Osteoblast (primary cell): ENCODE measurements at regions not wholly inside any gene's neighbourhood (a gene's known extent, or its start where the extent isn't known, plus 50 kb on each side); places are given as distances from the start of the nearest gene placed in this dataset.

Experiments
- DNase-seq: peaks from one replicate; pipeline ENCODE4 v3.0.0; 2011; ENCODE audit warnings: low spot score, mixed read lengths; ENCODE audit not compliant: insufficient read length; ENCODE audit errors: missing footprints
- H2AFZ ChIP-seq: 2 replicates; pipeline ENCODE4 v1.6.0; 2011; ENCODE audit warnings: mild to moderate bottlenecking, low read length
- H3K27ac ChIP-seq: 2 replicates; pipeline ENCODE4 v1.5.1; 2011; ENCODE audit warnings: mild to moderate bottlenecking, low read depth, low read length, moderate library complexity
- H3K27me3 ChIP-seq: 2 replicates; pipeline ENCODE4 v1.6.0; 2012; ENCODE audit warnings: mild to moderate bottlenecking, control low read depth, inconsistent platforms, low read length, moderate library complexity; ENCODE audit not compliant: insufficient read depth
- H3K36me3 ChIP-seq: 2 replicates; pipeline ENCODE4 v1.5.1; 2011; ENCODE audit warnings: mild to moderate bottlenecking, low read length, control low read depth, moderate library complexity; ENCODE audit not compliant: insufficient read depth
- H3K4me1 ChIP-seq: 2 replicates; pipeline ENCODE4 v1.5.1; 2011; ENCODE audit warnings: mild to moderate bottlenecking, low read length, control low read depth, moderate library complexity; ENCODE audit not compliant: insufficient read depth
- H3K4me2 ChIP-seq: 2 replicates; pipeline ENCODE4 v1.6.0; 2011; ENCODE audit warnings: mild to moderate bottlenecking, low read length; ENCODE audit not compliant: insufficient read depth
- H3K4me3 ChIP-seq: fragments of 200-600 bp; sonication (generic); 3 replicates; pipeline ENCODE4 v1.5.1; 2012; ENCODE audit warnings: mild to moderate bottlenecking, low read length, inconsistent platforms; ENCODE audit not compliant: insufficient read depth
- H3K79me2 ChIP-seq: 2 replicates; pipeline ENCODE4 v1.6.0; 2012; ENCODE audit warnings: mild to moderate bottlenecking, low read length, control low read depth, inconsistent platforms; ENCODE audit not compliant: insufficient read depth
- H3K9me3 ChIP-seq: 2 replicates; pipeline ENCODE4 v1.5.1; 2011; ENCODE audit warnings: low read depth, low read length, control low read depth
- H4K20me1 ChIP-seq: 2 replicates; pipeline ENCODE4 v1.6.0; 2012; ENCODE audit warnings: mild to moderate bottlenecking, low read length, control low read depth; ENCODE audit not compliant: insufficient read depth
- TF ChIP-seq, protein P1 (sequence below): IDR thresholded peaks from 2 replicates; pipeline ENCODE4 v1.5.1; 2011; ENCODE audit warnings: mild to moderate bottlenecking, low read depth, low read length, moderate library complexity; ENCODE audit errors: extremely low read depth

DNA sequence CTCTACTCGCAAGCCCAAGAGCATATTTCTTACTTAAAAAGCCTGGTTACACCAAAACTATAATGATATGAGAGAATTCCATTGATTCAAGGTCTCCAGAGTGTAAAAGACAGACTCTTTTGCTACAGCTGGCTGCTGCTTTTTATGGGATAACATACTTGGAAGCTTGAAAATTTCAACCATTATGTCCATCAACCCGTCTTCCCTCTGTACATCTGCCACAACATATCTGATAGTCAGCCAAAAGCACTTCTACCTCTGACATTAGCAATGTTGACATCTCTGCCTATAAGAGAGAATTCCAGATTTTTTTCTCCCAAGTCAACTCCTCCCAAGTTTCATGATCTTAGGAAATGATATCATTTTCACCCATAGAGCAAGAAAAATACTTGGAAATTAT lies 54.4 kb upstream of the IQCM start:
- Histone ChIP-seq H3K27ac (no peak overlapping the region), H3K27me3 (no peaks in the 10 kb centered on the region), H2AFZ (no peak overlapping the region), H3K4me3 (no peak overlapping the region), H3K79me2 (no peaks in the 10 kb centered on the region), H3K9me3 (no peaks in the 10 kb centered on the region), H3K4me1 (no peaks in the 10 kb centered on the region), H3K4me2 (no peak overlapping the region), H4K20me1 (no peaks in the 10 kb centered on the region), H3K36me3 (no peaks in the 10 kb centered on the region)
- TF ChIP-seq, protein P1, sequence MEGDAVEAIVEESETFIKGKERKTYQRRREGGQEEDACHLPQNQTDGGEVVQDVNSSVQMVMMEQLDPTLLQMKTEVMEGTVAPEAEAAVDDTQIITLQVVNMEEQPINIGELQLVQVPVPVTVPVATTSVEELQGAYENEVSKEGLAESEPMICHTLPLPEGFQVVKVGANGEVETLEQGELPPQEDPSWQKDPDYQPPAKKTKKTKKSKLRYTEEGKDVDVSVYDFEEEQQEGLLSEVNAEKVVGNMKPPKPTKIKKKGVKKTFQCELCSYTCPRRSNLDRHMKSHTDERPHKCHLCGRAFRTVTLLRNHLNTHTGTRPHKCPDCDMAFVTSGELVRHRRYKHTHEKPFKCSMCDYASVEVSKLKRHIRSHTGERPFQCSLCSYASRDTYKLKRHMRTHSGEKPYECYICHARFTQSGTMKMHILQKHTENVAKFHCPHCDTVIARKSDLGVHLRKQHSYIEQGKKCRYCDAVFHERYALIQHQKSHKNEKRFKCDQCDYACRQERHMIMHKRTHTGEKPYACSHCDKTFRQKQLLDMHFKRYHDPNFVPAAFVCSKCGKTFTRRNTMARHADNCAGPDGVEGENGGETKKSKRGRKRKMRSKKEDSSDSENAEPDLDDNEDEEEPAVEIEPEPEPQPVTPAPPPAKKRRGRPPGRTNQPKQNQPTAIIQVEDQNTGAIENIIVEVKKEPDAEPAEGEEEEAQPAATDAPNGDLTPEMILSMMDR: no peak
- DNase-seq: no peak

DNA sequence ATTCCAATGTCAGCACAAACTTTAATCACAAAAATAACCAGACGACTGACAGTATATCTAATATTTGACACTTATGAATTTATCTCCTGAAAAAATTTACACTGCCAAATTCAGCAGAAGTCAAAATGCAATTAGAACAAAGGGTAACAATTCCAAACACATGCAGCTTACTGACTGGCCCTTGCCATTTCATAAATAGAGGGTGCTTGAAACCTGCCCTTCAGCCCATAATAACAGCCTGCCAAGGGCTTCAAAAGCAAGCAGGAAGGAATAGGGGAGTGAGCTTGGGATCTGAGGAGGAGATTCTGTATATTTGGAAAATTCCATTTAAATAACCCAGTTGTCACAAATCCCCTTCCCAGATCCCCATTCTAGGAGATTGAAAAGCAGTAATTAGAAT lies 66.1 kb upstream of the IQCM start:
- no peak for DNase-seq
- H2AFZ ChIP-seq: no peak overlapping the region
- no peaks in the 10 kb centered on the region for H3K36me3 ChIP-seq
- TF ChIP-seq, protein P1: no peak
- H3K9me3 ChIP-seq: no peaks in the 10 kb centered on the region
- H3K79me2 ChIP-seq: no peaks in the 10 kb centered on the region
- H3K27ac ChIP-seq: no peak overlapping the region
- H4K20me1 ChIP-seq: no peaks in the 10 kb centered on the region
- H3K4me2 ChIP-seq: no peak overlapping the region
- H3K27me3 ChIP-seq: no peaks in the 10 kb centered on the region
- H3K4me1 ChIP-seq: peaks cover 13% of the 10 kb centered on the region
- no peak overlapping the region for H3K4me3 ChIP-seq

DNA sequence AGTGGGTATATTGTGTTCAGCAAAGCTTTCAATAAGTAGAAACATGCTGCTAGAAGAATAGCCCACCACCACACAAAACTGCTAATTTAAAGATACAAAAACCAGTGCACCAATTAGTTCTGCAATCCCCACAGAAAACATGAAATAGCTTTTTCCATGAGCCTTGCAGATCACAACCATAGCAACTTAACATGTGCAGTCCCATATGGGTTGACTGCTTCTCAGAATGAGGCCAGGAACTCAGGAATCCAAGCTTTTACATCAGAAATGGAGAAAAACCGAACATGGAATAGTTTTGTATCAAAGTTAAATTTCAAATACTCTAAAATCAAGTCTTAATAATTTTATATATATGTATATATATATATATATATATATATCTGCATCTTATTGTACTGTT lies 66.6 kb upstream of the IQCM start:
- no peak overlapping the region for H3K27ac ChIP-seq
- H4K20me1 ChIP-seq: no peaks in the 10 kb centered on the region
- DNase-seq: no peak
- H3K27me3 ChIP-seq: no peaks in the 10 kb centered on the region
- no peaks in the 10 kb centered on the region for H3K79me2 ChIP-seq
- H3K9me3 ChIP-seq: no peaks in the 10 kb centered on the region
- H3K4me2 ChIP-seq: no peak overlapping the region
- H3K36me3 ChIP-seq: no peaks in the 10 kb centered on the region
- H3K4me1 ChIP-seq: peaks cover 16% of the 10 kb centered on the region
- no peak overlapping the region for H3K4me3 ChIP-seq
- H2AFZ ChIP-seq: no peak overlapping the region
- TF ChIP-seq, protein P1: no peak

DNA sequence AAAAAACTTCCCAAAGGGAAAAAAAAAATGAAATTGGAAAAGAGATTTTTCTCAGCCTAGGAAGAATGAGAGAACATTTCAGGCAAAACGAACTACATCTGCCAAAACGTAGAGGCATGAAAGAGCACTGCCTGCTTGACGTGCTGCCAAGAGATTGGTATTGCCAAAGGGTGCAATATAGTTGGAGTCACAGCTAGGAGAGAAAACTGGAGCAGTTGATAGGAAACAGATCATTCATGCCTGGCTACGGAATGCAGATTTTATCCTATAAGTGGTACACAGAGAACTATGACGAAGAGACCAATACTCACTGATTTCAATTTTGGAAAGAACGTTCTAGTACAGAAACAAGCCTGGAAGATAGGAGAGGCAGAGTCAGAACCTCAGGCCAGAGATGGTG lies 68.4 kb upstream of the IQCM start:
- Histone ChIP-seq H3K4me1 (peaks cover 16% of the 10 kb centered on the region), H2AFZ (no peak overlapping the region), H3K27ac (no peak overlapping the region), H3K36me3 (no peaks in the 10 kb centered on the region), H3K4me3 (no peak overlapping the region), H3K79me2 (no peaks in the 10 kb centered on the region), H3K4me2 (no peak overlapping the region), H3K9me3 (no peaks in the 10 kb centered on the region), H3K27me3 (no peaks in the 10 kb centered on the region), H4K20me1 (no peaks in the 10 kb centered on the region)
- TF ChIP-seq, protein P1: no peak
- DNase-seq: no peak
